Suppressor macrophage treated with lipopolysaccharide for 4 hours (primary cell): ENCODE measurements at regions not wholly inside any gene's neighbourhood (a gene's known extent, or its start where the extent isn't known, plus 50 kb on each side); places are given as distances from the start of the nearest gene placed in this dataset.
A peak's percentile ranks its signal among the peaks of the same experiment; 100 is the strongest.

ENCODE experiments used
- DNase-seq: peaks from one replicate; pipeline ENCODE4 v3.0.0-alpha.2; 2020

DNA sequence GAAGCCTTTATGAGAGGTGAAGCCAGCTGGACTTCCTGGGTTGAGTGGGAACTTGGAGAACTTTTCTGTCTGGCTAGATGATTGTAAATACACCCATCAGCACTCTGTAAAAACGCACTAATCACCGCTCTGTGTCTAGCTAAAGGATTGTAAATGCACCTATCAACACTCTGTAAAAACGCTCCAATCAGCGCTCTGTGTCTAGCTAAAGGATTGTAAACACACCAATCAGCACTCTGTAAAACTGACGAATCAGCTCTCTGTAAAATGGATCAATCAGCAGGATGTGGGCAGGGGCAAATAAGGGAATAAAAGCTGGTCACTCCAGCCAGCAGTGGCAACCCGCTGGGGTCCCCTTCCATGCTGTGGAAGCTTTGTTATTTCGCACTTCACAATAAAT, 163.6 kb upstream of the SLC39A10 start:
- no peak for DNase-seq

DNA sequence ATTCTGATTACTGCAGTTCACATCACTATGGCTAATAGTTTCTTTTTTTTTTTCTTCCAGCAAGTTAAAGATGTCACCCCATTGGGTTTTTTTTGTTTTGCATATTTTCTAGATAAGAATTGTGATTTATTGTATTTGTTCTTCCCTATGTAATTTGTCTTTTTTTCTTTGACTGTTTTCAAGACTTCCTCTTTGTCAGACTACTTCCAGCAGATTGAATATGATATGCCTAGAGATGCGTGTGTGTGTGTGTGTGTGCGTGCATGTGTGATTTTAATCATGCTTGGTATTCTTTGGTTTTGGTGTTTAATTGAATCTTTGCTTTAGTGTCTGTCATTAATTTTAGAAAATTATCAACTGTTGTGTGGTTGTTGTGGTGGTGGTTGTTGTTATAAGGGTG, 166.7 kb upstream of the SLC39A10 start:
- no peak for DNase-seq

DNA sequence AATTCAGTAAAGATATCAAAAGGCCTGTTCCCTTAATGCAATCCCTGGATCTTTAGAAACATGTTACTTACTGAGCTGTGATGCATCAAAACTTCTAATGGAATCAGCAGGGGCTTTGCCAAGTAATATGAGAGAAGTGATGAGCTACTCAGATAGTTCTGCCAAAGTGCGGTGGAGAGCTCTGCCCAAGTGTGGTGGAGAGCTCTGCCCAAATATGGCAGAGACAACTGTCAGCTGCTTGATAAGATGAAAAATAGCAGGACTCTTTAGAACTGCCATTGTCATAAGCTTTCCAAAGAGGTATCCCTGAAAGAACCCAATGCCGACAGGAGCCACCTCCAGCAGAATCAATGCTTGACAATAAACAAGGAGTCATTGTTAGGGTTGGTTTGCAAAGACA, 167.9 kb upstream of the SLC39A10 start:
- DNase-seq = no peak

DNA sequence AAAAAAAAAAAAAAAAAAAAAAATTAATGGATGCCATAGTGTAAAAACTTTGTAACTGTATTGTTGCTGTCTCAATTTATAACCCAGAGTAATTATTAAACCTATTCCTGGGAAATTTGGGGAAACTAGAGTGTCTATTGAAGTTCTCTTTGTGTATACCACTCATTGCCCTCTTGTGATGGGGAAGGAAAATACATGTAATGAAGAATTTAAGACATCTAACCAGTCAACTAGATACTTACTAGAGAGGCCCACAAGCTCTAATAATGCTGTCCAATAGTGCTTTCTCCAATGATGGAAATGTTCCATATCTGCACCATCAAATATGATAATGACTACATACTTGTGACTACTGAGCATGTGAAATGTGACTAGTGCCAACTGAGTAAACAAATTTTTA, 168.5 kb upstream of the SLC39A10 start:
- no peak for DNase-seq

DNA sequence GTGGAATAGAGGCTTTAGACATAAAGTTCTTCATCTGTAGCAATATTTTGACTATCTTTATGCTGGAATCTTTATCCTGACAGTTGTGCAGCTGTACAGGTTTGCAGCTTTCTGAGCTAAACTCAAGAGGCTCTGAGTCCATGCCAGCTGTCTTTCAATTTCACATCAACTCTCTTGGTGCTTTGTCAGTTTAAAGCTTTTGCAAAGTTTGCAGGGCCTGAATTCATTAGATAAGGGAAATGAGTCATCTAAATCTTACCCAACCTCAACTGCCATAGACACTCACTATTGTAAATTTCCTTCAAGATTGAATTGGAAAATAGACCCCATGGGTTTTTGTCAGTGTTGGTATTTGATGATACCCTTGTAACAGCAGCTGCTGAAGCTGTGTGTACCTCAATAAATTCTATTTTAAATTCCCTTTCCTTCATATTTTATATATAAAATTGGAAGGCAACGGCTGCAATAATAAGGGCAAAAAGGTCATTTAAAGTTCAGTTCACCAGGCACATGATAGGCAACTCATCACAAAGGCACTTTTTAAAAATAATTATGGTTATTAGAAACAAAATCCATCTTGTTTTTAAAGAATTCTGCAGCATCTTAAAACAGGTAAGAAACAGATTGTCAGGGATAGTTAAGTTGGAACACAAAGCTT, 169.9 kb upstream of the SLC39A10 start:
- peak; percentile 68 for DNase-seq

DNA sequence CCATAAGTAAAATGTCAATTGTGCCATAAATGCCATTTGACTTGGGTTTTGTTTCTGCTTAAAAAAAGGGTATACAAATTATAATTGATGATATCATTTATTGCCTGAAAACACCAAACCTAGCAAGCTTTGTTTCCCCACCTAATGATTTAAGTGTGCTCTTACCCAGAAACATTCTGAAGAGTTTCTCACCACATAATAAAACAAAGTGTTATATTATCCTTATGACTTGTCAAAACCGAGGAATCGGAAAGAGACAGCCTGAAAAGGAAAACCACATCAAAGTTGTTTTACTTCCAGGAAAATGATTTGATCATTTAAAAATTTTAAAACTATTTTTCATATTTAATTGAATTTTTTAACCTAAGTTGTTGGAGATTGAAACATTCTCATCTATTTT, 170.5 kb upstream of the SLC39A10 start:
- DNase-seq = no peak

DNA sequence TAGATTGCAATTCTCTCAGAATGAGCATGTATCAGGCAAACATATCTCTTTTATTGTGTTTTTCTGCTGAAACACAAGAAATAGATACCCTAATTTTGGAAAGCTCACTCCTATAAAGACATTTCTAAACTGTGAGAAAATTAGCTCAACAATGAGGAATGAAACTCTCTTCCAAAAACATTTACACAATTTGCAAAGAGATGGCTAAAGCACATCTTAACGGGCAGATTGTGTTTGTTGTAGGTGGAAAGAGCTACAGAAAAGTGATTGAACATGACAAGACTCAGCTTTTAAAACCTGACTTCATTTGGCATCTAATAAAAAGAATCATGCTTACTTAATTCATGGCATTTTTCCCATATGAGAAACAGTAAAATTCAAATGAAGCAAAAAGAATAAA, 175.0 kb upstream of the SLC39A10 start:
- DNase-seq = no peak

DNA sequence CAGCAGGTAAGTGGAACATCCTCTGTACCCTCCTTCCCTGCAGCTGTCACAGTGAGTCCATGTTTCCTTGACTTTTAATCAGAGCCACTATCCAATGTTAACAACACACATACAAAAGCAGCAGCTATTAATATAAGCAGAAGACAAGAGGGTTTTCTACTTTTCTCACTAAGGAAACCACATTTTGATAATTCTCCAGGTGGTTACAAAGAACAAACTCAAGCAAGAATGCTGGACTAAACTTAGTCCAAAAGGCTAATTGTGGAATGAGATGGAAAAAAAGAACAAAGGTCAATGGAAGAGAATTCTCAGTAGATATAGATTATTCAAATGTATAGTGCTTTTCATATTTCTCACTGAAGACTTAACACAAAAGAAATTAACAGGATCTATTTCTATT, 176.9 kb upstream of the SLC39A10 start:
- DNase-seq = no peak

DNA sequence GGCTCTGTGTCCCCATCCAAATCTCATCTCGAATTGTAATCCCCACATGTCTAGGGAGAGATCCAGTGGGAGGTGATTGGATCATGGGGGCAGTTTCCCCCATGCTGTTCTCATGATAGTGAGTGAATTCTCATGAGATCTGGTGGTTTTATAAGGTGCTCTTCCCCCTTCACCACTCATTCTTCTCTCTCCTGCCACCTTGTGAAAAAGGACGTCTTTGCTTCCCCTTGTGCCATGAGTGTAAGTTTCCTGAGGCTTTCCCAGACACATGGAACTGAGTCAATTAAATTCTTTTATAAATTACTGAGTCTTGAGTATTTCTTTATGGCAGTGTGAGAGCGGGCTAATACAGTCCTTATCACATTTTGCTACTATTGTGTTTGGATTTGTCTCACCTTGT, 177.6 kb upstream of the SLC39A10 start:
- no peak for DNase-seq

DNA sequence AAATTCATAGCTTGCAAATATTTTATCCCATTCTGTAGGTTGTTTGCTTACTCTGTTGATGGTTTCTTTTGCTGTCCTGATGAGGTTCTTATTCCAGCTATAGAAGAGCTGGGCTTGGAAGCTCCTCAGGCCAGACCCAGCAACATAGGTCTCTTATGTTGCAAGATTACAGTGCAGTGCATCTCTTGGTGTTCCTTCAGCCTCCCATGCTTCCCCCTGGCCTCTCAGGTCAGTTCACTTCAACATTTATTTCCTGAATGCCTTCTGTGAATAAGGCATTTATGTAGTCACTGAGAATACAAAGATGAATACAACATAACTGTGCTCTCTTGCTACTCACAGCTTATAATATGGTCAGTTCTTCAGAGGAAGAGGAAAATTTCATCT, 179.0 kb upstream of the SLC39A10 start:
- no peak for DNase-seq

DNA sequence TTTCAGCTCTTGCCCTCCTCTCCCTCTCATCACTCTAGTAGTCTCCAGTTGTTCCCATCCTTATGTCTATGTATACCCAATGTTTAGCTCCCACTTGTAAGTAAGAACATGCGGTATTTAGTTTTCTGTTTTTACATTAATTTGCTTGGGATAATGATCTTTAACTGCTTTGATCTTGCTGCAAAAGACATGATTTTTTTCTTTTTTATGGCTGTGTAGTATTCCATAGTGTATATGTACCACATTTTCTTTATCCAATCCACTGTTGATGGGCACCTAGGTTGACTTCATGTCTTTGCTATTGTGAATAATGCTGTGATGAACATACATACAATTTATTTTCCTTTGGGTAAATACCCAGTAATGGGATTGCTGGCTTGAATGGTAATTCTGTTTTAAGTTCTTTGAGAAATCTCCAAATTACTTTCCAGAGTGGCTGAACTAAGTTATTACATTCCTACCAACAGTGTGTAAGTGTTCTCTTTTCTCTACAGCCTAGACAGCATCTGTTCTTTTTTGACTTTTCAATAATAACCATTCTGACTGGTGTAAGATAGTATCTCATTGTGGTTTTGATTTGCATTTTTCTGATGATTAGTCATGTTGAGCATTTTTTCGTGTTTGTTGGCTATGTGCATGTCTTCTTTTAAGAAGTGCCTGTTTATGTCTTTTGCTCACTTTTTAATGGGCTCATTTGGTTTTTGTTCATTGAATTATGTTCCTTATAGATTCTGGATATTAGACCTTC, 179.6 kb upstream of the SLC39A10 start:
- no peak for DNase-seq

DNA sequence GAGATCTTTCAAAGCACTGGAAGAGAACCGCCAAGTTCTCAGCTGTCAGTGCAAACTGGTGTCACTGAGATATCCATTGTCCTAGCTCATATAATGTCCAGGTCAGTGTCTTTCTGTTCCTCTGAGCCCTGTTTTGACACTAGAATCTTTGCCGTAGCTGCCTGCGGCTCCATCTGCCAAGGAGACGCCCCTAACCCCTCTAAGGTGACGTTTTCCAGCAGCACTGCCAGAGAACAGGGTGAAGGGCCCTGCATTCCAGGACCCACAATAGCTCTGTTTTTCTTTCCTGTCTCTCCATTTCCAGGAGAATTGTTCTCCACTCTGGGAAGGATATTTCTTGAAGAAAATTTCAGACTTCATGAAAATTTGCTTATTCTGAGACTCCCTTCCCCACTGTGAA, 181.7 kb upstream of the SLC39A10 start:
- no peak for DNase-seq

DNA sequence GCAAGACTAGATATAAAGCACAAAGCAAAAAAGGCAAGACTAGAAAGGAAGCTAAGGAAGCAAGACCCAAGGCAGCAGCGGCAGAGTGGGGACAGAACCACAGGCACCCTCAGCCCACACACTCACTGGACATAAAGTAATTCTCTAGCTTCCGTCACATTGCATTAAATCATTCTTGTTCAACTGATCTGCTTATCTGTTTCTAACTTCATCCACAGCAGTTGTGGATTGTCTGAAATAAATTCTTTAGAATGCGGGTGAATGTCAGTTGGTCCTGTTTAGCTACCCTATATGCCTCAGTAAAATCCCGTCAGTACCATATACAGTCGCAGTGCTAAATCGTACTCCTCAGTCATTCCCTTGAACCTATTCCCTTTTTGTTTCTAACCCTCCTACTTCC, 183.2 kb upstream of the SLC39A10 start:
- DNase-seq = peak; percentile 27

DNA sequence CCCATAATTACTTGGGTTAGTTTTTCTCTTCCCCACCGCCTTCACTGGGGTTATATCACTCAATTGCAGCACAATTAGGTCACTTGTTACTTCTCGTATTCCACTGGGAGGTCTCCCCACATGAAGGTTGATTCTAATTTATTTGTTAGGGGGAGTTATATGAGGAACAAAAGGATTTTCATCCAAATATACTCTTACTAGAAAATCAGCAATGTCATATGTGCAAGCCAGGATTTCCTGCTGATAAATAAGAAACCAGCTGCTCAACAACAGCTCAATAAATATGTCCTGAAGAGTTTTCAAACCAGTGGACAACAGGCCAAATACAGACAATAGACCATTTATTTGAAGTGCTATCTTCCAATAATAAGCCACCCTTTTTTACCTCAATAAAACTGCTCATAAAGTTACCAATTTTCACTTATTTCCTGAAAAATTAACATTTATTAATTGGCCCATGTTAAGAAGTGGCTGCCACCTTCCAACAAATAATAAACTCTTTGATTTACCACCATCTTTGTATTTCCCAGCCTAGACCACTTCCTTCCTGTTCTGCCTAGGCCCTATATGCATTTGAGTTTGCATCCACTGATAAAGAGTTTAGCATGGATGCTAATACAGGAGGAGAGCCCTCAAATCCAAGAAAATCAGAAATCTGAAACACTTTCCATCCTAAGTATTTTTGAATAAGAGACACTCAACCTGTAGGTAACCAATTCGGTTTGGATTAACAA, 184.4 kb upstream of the SLC39A10 start:
- DNase-seq = no peak

DNA sequence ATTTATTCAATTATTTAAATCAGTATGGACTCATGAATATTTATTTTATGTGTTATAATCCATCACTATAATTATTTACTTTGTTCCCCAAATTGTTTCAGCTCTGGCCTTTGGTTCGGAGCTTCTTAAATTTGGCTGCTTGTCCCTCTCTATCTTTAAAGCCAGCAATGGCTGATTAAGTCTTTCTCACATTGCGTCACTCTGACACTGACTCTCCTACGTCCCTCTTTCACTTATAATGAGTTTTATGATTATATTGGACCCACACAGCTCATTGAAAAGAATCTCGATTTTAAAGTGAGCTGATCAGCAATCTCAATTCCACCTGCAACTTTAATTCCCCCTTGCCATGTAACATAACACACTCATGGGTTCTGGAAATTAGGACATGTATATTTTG, 185.2 kb upstream of the SLC39A10 start:
- no peak for DNase-seq

DNA sequence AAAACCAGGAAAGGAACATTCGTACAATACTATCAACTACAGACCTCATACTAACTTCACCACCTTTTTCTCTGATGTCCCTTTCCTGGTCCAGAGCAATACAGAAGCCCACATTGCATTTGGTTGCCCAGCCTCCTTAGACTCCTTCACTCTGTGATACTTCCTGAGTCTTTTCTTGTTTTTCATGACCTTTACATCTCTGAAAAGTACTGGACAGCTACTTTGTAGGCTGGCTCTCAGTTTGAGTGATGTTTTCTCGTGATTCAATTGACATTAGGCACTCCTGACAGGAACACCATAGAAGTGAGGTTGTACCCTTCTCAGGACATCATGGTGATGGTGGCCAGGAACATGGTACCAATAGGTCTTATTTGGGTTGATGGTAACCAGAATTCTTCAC, 185.9 kb upstream of the SLC39A10 start:
- no peak for DNase-seq

DNA sequence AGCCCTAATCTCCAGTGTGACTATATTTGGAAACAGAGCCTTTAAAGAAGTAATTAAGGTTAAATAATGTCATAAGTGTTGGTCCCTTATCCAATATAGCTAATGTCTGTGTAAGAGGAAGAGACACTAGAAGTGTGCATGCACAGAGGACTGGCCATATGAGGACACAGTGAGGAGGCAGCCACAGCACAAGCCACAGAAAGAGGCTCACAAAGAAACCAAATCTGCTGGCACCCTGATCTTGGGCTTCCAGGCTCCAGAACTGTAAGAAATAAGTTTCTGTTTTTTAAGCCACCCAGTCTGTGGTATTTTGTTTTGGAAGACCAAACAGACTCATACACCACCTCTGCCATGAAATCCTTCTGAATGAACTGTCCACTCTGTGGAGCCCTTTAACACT, 186.4 kb upstream of the SLC39A10 start:
- no peak for DNase-seq

DNA sequence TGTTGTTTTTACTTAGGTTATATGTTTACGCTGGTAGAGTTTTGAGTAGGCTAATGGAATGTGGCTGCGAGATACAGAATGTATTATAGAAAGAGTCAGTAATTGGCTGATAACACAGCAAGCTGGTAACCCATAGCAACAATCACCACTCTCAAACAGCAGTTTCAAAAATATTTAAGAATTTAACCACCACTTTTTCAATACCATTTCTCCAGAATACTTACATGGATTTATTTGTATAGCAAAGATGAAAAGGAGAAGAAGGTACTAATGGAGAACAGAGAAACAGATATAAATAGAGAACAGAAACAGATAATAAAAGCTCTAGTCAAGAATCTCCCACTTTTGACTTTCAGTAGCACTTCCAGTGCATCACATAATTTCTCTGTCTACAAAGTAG, 188.3 kb upstream of the SLC39A10 start:
- DNase-seq = peak; percentile 22

DNA sequence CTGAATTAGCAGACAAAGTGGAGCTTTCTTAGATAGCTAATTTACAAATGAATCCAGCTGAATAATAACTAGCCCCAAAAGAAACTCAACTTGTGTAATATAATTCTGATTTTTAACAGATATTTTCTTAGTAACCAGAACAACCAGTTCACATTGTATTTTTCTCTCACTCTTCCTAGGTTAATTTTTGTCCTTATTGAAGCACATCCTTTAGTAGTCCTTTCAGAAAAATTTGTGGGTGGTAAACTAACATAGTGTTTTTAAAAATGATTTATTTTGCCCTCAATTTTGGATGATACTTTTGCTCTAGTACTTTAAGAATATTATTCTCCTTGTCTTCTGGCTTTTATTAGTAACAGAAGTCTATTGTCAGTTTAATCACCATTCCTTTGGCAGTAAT, 190.6 kb upstream of the SLC39A10 start:
- DNase-seq = no peak

DNA sequence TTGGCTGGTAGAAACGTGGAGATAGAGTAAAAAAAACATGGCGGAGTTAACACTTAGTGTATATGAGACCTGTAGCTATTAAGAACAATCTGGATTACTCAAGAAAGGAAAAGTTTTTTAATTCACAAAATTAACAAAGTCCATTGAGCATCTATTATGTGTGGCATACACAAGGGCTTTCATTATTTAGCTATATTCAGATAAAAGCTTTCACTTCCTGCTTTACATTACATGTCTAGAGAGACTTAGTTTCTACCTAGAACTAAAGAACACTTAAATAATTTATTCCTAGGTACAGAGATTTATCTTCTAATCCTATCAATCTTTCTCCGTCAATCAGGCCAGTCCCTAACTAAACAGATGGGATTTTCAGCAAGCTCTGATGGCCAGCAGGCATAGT, 196.0 kb upstream of the SLC39A10 start:
- DNase-seq = no peak

DNA sequence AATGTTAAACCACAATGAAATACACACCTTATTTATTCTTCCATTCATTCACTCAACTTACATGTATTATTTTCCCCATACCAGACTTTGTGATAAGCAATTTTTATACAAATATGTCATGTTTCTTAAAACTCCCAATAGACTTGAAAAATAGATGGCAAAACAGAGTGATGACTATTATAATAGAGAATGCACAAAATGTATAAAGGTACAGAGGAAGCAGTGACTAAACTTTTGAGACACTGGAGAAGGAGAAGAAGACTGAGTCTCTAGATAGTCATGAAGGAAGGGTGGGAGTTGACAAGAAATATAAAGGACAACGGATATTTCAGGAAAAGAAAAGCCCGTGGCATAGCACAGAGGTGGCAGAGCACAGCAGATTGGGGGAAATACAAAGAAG, 198.1 kb upstream of the SLC39A10 start:
- DNase-seq = no peak

DNA sequence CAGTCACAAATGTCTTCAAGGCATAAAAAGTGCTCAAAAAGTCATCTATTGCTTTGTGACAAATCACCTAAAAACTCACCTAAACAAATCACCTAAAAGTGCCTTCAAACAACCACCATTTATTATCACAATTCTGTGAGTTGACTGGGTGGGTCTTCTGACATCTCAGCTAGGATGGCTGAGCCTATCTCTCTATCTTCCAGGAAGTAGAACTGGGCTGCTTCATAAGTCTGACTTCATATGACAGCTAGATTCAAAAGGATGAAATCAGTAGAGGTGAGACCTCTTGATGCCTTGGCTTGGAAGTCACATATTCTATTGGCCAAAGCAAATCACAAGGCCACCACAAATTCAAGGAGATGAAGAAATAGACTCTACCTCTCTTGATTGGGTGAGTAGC, 199.2 kb upstream of the SLC39A10 start:
- no peak for DNase-seq

DNA sequence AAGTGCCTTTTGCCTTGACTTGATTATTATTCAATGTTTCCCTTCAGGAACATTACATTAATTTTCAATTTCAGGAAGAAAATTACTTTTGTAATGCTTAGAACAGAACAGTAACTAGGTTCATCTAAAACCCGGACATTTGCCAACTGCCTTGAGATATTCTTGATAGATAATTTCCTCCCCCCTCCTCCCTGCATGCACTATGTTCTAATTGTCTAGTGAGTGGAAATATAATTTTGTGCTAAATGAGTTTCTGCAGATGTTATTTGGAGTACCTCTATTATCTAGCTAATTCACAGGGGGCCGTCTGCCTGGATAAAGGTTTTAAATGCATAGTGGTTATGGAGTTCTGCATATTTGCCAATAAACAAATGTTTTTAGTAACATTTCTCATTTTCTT, 200.3 kb upstream of the SLC39A10 start:
- no peak for DNase-seq

DNA sequence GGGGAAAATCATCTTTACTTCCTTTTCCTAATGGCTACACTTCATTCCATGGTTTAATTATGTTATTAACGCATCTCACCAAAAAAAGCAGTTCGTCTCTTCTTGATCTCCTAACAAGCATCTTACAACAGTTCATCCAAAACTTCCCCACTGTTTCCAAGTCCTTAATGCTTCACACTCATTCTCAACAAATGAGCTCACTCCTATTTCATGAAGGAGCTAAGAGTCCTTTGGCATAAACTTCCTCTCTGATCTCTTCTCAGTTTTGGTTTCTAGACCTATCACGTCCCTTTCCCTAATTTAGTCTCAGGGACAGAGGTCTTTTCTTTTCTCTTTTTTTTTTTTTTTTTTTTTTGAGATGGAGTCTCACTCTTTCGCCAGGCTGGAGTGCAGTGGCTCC, 205.9 kb upstream of the SLC39A10 start:
- peak; percentile 45 for DNase-seq
